HUES48 (cell line): ENCODE measurements at regions not wholly inside any gene's neighbourhood (a gene's known extent, or its start where the extent isn't known, plus 50 kb on each side); places are given as distances from the start of the nearest gene placed in this dataset.

Source experiments
- H3K27ac ChIP-seq: one replicate; pipeline ENCODE4 v1.7.0; 2013; ENCODE audit warnings: low read depth, low read length, inconsistent platforms
- H3K27me3 ChIP-seq: 2 replicates; pipeline ENCODE4 v1.6.1; 2013; ENCODE audit warnings: mild to moderate bottlenecking, low read length; ENCODE audit not compliant: control insufficient read depth, insufficient read depth
- H3K36me3 ChIP-seq: 2 replicates; pipeline ENCODE4 v1.6.1; 2013; ENCODE audit warnings: low read length; ENCODE audit not compliant: control insufficient read depth, insufficient read depth
- H3K4me1 ChIP-seq: 2 replicates; pipeline ENCODE4 v1.6.1; 2013; ENCODE audit warnings: mild to moderate bottlenecking, low read length; ENCODE audit not compliant: control insufficient read depth, insufficient read depth
- H3K4me3 ChIP-seq: 2 replicates; pipeline ENCODE4 v1.5.1; 2013; ENCODE audit warnings: mild to moderate bottlenecking, low read depth, low read length
- H3K9ac ChIP-seq: 2 replicates; pipeline ENCODE4 v1.6.1; 2013; ENCODE audit warnings: mild to moderate bottlenecking, low read depth, low read length, moderate library complexity
- H3K9me3 ChIP-seq: 2 replicates; pipeline ENCODE4 v1.6.1; 2013; ENCODE audit warnings: low read length; ENCODE audit not compliant: control insufficient read depth, insufficient read depth

DNA sequence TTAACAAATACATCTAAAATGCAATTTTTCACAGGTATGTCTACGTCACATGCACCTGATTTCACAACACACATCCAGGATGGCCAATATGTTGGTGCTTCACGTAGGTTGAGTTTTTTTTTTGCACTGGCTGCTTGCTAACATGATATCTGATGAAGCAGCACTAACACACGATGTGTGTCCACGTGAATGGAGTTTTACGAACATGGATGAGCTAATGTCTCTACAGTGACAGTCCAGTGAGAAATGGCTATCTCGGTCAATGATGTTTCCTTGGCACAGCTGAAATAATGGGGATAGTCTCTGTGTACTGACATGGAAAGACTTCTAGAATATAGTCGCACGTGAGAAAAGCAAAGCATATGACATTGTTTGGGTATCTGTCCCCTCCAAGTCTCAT lies 563.9 kb upstream of the ADARB2 start:
- Histone ChIP-seq H3K36me3 (no peaks in the 10 kb centered on the region), H3K9ac (no peak overlapping the region), H3K9me3 (no peaks in the 10 kb centered on the region), H3K27me3 (no peaks in the 10 kb centered on the region), H3K4me3 (no peak overlapping the region), H3K27ac (no peak overlapping the region), H3K4me1 (peaks cover 4% of the 10 kb centered on the region; the same call in 1 of the 2 replicates)

- Histone ChIP-seq H3K27ac (no peak overlapping the region), H3K9me3 (no peaks in the 10 kb centered on the region), H3K27me3 (no peaks in the 10 kb centered on the region), H3K9ac (no peak overlapping the region), H3K36me3 (no peaks in the 10 kb centered on the region), H3K4me1 (peaks cover 10% of the 10 kb centered on the region), H3K4me3 (no peak overlapping the region)
Measured at GRCh38 chr10:2300231-2300630, 562.9 kb upstream of the ADARB2 start.

GRCh38 chr10:2296179-2296891 lies 559.0 kb upstream of the ADARB2 start:
- Histone ChIP-seq H3K9ac (no peak overlapping the region), H3K4me1 (peaks cover 10% of the 10 kb centered on the region), H3K27ac (no peak overlapping the region), H3K4me3 (no peak overlapping the region), H3K9me3 (no peaks in the 10 kb centered on the region), H3K27me3 (no peaks in the 10 kb centered on the region), H3K36me3 (no peaks in the 10 kb centered on the region)

GRCh38 chr10:2294739-2295138 lies 557.4 kb upstream of the ADARB2 start:
- no peaks in the 10 kb centered on the region for H3K9me3 ChIP-seq
- peaks cover 10% of the 10 kb centered on the region for H3K4me1 ChIP-seq

DNA sequence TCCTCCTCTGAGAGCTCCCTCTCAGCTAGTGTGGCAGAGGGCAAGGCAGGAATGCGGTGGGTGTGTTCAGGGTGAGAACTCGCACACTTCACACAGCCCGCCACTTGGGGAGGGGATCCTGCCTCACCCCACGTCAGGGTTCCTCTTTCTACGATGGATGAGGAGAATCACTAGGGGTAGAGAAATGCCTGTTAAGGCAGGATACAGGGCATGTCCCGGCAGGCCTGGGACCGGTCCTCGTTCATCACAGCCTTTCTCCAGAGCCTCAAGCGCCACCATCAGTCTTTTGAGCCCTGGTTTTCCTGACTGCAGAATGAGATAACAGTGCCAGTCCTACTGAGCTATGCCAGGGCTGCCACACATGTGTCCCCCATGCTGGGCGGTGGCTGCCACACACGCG lies 546.7 kb upstream of the ADARB2 start:
- Histone ChIP-seq H3K36me3 (no peaks in the 10 kb centered on the region), H3K27me3 (no peaks in the 10 kb centered on the region), H3K4me3 (no peak overlapping the region), H3K9me3 (no peaks in the 10 kb centered on the region), H3K27ac (no peak overlapping the region), H3K9ac (no peak overlapping the region), H3K4me1 (peaks cover 17% of the 10 kb centered on the region)

More at GRCh38 chr10:2294739-2295138, 557.4 kb upstream of the ADARB2 start:
- Histone ChIP-seq H3K4me3 (no peak overlapping the region), H3K36me3 (no peaks in the 10 kb centered on the region), H3K27me3 (no peaks in the 10 kb centered on the region), H3K9ac (no peak overlapping the region), H3K27ac (no peak overlapping the region)

DNA sequence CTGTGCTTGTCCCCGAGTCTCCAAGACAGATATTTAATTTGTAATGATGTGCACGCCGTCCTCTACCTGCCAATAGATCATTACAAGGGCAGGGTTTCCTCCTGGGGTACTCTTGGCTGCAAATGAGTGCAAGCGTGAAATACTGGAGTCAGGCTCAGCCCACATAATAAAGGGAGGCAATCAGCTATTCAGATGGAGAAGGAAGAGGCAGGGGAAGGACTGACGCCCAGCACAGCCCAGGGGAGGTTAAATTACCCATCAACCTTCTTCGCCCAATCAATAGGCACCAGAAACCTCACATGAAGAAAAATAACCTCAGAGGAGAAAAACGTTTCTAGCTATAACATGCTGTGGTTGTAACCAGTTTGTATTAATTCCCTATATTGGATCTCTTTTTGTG lies 544.9 kb upstream of the ADARB2 start:
- H3K36me3 ChIP-seq = no peaks in the 10 kb centered on the region
- H3K27ac ChIP-seq = no peak overlapping the region
- no peaks in the 10 kb centered on the region for H3K9me3 ChIP-seq
- peaks cover 17% of the 10 kb centered on the region for H3K4me1 ChIP-seq
- H3K27me3 ChIP-seq = no peaks in the 10 kb centered on the region
- H3K9ac ChIP-seq = no peak overlapping the region
- H3K4me3 ChIP-seq = no peak overlapping the region

DNA sequence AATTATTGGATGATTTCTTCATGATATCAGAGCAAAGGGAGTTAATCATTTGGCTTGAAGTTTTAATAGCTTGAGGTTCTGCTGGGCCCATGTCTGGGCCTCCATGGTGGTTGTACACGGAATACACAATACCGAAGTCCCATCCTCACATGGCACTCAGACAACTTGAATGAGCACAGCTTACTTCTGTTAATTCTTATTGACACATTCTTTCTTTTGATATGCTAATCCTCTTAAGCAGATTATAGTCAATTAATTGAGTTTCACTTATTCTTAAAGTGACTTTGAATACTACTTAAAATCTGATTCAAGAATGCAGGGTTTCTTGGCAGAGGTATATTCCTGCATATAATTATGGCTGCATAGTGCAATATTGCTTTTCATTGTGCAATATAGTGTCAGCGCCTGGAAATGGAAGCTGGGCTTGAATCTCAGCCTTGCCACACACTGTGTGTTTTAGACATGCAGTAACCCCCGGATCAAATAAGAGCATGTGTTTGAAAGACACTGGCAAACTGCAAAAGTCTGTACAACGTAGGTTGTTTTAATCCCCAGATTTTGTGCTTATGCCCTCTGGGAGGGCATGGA lies 543.5 kb upstream of the ADARB2 start:
- H3K9me3 ChIP-seq = no peaks in the 10 kb centered on the region
- H3K36me3 ChIP-seq = no peaks in the 10 kb centered on the region
- no peak overlapping the region for H3K9ac ChIP-seq
- H3K4me1 ChIP-seq = peaks cover 17% of the 10 kb centered on the region
- no peaks in the 10 kb centered on the region for H3K27me3 ChIP-seq
- H3K27ac ChIP-seq = no peak overlapping the region
- H3K4me3 ChIP-seq = no peak overlapping the region

DNA sequence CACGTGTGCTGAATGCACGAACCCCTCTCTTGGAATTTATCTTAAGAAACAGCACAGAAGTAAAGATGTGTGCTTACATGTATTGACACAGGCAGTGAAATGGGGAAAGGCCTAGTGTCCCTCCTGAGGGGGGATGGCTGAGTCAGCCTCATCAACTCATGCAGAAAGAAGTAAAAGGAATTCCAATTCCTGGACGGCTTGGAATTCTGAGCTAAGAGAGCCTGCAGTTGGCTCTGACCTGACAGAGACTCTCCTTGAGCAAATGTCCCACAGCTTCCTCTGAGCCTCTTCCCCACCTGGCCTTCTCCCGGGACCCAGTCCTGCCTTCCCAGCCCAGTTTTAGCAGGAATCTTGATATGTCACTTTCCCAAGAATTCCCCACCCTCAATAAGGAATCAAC lies 542.4 kb upstream of the ADARB2 start:
- Histone ChIP-seq H3K9me3 (no peaks in the 10 kb centered on the region), H3K36me3 (no peaks in the 10 kb centered on the region), H3K27me3 (no peaks in the 10 kb centered on the region), H3K9ac (no peak overlapping the region), H3K4me1 (peaks cover 17% of the 10 kb centered on the region), H3K4me3 (no peak overlapping the region), H3K27ac (no peak overlapping the region)

DNA sequence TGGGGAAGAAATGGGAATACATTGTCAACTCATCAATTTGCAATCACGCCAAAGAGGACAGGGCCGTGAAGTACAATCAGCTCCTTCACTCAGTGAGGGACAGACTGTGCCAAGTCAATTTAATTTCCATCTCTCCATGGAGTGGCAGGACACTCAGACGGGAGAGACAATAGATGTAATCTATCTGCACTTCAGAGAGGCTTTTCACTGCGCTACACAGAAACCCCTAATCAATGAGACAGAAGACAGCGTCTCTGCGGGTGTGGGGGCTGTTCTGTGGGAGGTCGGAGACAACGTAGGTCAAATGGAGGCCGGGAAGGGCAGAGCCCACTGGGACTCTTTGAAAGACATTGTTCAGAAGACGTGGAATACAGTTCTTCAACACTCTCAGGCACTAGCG lies 541.0 kb upstream of the ADARB2 start:
- Histone ChIP-seq H3K36me3 (no peaks in the 10 kb centered on the region), H3K4me1 (peaks cover 17% of the 10 kb centered on the region), H3K4me3 (no peak overlapping the region), H3K27ac (no peak overlapping the region), H3K9me3 (peaks cover 10% of the 10 kb centered on the region; the same call in 1 of the 2 replicates), H3K9ac (no peak overlapping the region), H3K27me3 (no peaks in the 10 kb centered on the region)

DNA sequence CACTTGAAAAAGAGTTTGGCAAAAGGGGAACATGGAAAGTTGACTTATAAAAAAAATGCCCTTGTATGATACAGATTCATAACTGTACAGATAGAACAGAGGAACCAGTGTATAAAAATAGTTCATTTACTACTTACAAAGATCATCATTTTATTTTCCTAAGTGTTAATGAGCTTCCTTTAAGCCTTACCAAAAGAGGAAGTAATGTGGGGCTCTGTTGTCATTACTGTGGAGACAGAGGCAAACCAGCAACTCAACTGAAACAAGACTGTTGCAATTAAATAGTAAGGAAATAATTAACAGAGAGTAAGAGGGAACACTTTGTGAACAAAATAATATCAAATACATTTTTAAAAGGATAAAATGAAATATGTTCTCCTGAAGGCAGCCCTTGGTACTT lies 526.2 kb upstream of the ADARB2 start:
- Histone ChIP-seq H3K4me3 (no peak overlapping the region), H3K36me3 (no peaks in the 10 kb centered on the region), H3K4me1 (no peaks in the 10 kb centered on the region), H3K9me3 (no peaks in the 10 kb centered on the region), H3K27me3 (no peaks in the 10 kb centered on the region), H3K27ac (no peak overlapping the region), H3K9ac (no peak overlapping the region)

- no peak overlapping the region for H3K4me3 ChIP-seq
- no peaks in the 10 kb centered on the region for H3K9me3 ChIP-seq
- H3K27me3 ChIP-seq = no peaks in the 10 kb centered on the region
- H3K9ac ChIP-seq = no peak overlapping the region
- no peak overlapping the region for H3K27ac ChIP-seq
- no peaks in the 10 kb centered on the region for H3K36me3 ChIP-seq
- no peaks in the 10 kb centered on the region for H3K4me1 ChIP-seq
Measured at GRCh38 chr10:2262878-2263277, 525.6 kb upstream of the ADARB2 start.
